Loucy (cell line): ENCODE measurements at regions not wholly inside any gene's neighbourhood (a gene's known extent, or its start where the extent isn't known, plus 50 kb on each side); places are given as distances from the start of the nearest gene placed in this dataset.

Source experiments
- H2AFZ ChIP-seq: fragments of 200-600 bp; sonication (generic); 2 replicates; pipeline ENCODE4 v1.6.0; 2016; ENCODE audit warnings: antibody characterized with exemption, mild to moderate bottlenecking, low read length, moderate library complexity
- H3F3A ChIP-seq: fragments of 200-600 bp; 2 replicates; pipeline ENCODE4 v1.6.0; 2016; ENCODE audit warnings: antibody characterized with exemption, low read depth, mild to moderate bottlenecking
- H3K27me3 ChIP-seq: fragments of 200-600 bp; sonication (generic); 2 replicates; pipeline ENCODE4 v1.6.1; 2014; ENCODE audit warnings: low read length, mild to moderate bottlenecking; ENCODE audit not compliant: insufficient read depth, poor library complexity, severe bottlenecking
- H3K36me3 ChIP-seq: fragments of 200-600 bp; sonication (generic); 2 replicates; pipeline ENCODE4 v1.6.1; 2016; ENCODE audit warnings: low read length; ENCODE audit not compliant: insufficient read depth
- H3K4me1 ChIP-seq: fragments of 200-600 bp; sonication (generic); 2 replicates; pipeline ENCODE4 v1.5.1; 2014; ENCODE audit warnings: low read length, mild to moderate bottlenecking; ENCODE audit not compliant: insufficient read depth, poor library complexity, severe bottlenecking
- H3K4me2 ChIP-seq: fragments of 200-600 bp; sonication (generic); 2 replicates; pipeline ENCODE4 v1.6.0; 2014; ENCODE audit warnings: antibody characterized with exemption, low read length, low read depth, mild to moderate bottlenecking; ENCODE audit not compliant: poor library complexity, severe bottlenecking
- H3K4me3 ChIP-seq: fragments of 200-600 bp; sonication (generic); 2 replicates; pipeline ENCODE4 v1.5.1; 2014; ENCODE audit warnings: low read length, mild to moderate bottlenecking, mixed read lengths; ENCODE audit not compliant: poor library complexity, severe bottlenecking
- H3K79me2 ChIP-seq: fragments of 200-600 bp; sonication (generic); 2 replicates; pipeline ENCODE4 v1.6.1; 2014; ENCODE audit warnings: low read length; ENCODE audit not compliant: insufficient read depth
- H3K9ac ChIP-seq: fragments of 200-600 bp; sonication (generic); 2 replicates; pipeline ENCODE4 v1.6.0; 2014; ENCODE audit warnings: mild to moderate bottlenecking, low read depth, low read length, moderate library complexity; ENCODE audit not compliant: poor library complexity, severe bottlenecking
- H3K9me2 ChIP-seq: fragments of 200-600 bp; sonication (generic); replicated peaks from 2 replicates; pipeline ENCODE4 v1.6.1; 2016; ENCODE audit warnings: low read depth, low read length, mixed read lengths
- H3K9me3 ChIP-seq: fragments of 200-600 bp; sonication (generic); 2 replicates; pipeline ENCODE4 v1.6.1; 2014; ENCODE audit warnings: mild to moderate bottlenecking, antibody characterized with exemption, low read length, low read depth; ENCODE audit not compliant: insufficient read depth
- H4K20me1 ChIP-seq: fragments of 200-600 bp; sonication (generic); 2 replicates; pipeline ENCODE4 v1.6.0; 2014; ENCODE audit warnings: antibody characterized with exemption, low read length, mild to moderate bottlenecking; ENCODE audit not compliant: insufficient read depth, poor library complexity, severe bottlenecking
- CTCF ChIP-seq: fragments of 200-600 bp; sonication (generic); conservative IDR thresholded peaks from 2 replicates; pipeline ENCODE4 v1.5.1; 2014; ENCODE audit warnings: mild to moderate bottlenecking, antibody characterized with exemption, low read length
- EZH2phosphoT487 ChIP-seq: fragments of 200-600 bp; IDR thresholded peaks from 2 replicates; pipeline ENCODE4 v1.6.1; 2018; ENCODE audit warnings: antibody characterized with exemption, mild to moderate bottlenecking, moderate library complexity, borderline replicate concordance

- Histone ChIP-seq H2AFZ (no peak overlapping the region), H3K27me3 (no peaks in the 10 kb centered on the region), H3K4me1 (no peaks in the 10 kb centered on the region), H3K9me3 (no peaks in the 10 kb centered on the region), H3K9ac (no peak overlapping the region), H3K36me3 (no peaks in the 10 kb centered on the region), H3K9me2 (no peaks in the 10 kb centered on the region), H3K79me2 (no peaks in the 10 kb centered on the region), H4K20me1 (no peaks in the 10 kb centered on the region), H3K4me3 (no peak overlapping the region), H3K4me2 (no peak overlapping the region), H3F3A (no peaks in the 10 kb centered on the region)
- TF ChIP-seq CTCF (no peak), EZH2phosphoT487 (no peak)
These were observed 96.8 kb upstream of the PLET1 start for GRCh38 chr11:112357488-112357887.

GRCh38 chr11:112361396-112361795 lies 100.7 kb upstream of the PLET1 start:
- H3K9ac ChIP-seq: no peak overlapping the region
- H3K4me2 ChIP-seq: no peak overlapping the region
- H4K20me1 ChIP-seq: no peaks in the 10 kb centered on the region
- H3K36me3 ChIP-seq: no peaks in the 10 kb centered on the region
- H2AFZ ChIP-seq: no peak overlapping the region
- no peaks in the 10 kb centered on the region for H3K27me3 ChIP-seq
- no peaks in the 10 kb centered on the region for H3K79me2 ChIP-seq
- H3K4me3 ChIP-seq: no peak overlapping the region
- H3K4me1 ChIP-seq: no peaks in the 10 kb centered on the region
- no peaks in the 10 kb centered on the region for H3F3A ChIP-seq
- TF ChIP-seq CTCF: no peak
- no peak for TF ChIP-seq EZH2phosphoT487
- no peaks in the 10 kb centered on the region for H3K9me2 ChIP-seq
- H3K9me3 ChIP-seq: no peaks in the 10 kb centered on the region

- no peak overlapping the region for H3K4me2 ChIP-seq
- H3K4me3 ChIP-seq: no peak overlapping the region
- H3K4me1 ChIP-seq: no peaks in the 10 kb centered on the region
- H3K79me2 ChIP-seq: no peaks in the 10 kb centered on the region
- H2AFZ ChIP-seq: no peak overlapping the region
- no peak for TF ChIP-seq EZH2phosphoT487
- no peak for TF ChIP-seq CTCF
- no peaks in the 10 kb centered on the region for H3K36me3 ChIP-seq
- no peaks in the 10 kb centered on the region for H3K9me2 ChIP-seq
- no peak overlapping the region for H3K9ac ChIP-seq
- no peaks in the 10 kb centered on the region for H3K9me3 ChIP-seq
- no peaks in the 10 kb centered on the region for H3K27me3 ChIP-seq
- no peaks in the 10 kb centered on the region for H3F3A ChIP-seq
- no peaks in the 10 kb centered on the region for H4K20me1 ChIP-seq
These were observed 102.9 kb upstream of the PLET1 start for GRCh38 chr11:112363527-112363926.
